SU-DHL-6 (cell line): ENCODE measurements at regions not wholly inside any gene's neighbourhood (a gene's known extent, or its start where the extent isn't known, plus 50 kb on each side); places are given as distances from the start of the nearest gene placed in this dataset.

Experiments
- EZH2phosphoT487 ChIP-seq: fragments of 200-600 bp; sonication (generic), shearing (Covaris generic); conservative IDR thresholded peaks from 2 replicates; pipeline ENCODE4 v1.6.1; 2018; ENCODE audit warnings: mild to moderate bottlenecking, antibody characterized with exemption, low read length, moderate library complexity, mixed read lengths
- TF ChIP-seq, protein P1 (sequence below): fragments of 200-600 bp; sonication (generic); IDR thresholded peaks from one replicate; pipeline ENCODE4 v1.5.1; 2017; ENCODE audit warnings: antibody characterized with exemption, mild to moderate bottlenecking, low read length, moderate library complexity; ENCODE audit not compliant: insufficient read depth, poor library complexity, severe bottlenecking

DNA sequence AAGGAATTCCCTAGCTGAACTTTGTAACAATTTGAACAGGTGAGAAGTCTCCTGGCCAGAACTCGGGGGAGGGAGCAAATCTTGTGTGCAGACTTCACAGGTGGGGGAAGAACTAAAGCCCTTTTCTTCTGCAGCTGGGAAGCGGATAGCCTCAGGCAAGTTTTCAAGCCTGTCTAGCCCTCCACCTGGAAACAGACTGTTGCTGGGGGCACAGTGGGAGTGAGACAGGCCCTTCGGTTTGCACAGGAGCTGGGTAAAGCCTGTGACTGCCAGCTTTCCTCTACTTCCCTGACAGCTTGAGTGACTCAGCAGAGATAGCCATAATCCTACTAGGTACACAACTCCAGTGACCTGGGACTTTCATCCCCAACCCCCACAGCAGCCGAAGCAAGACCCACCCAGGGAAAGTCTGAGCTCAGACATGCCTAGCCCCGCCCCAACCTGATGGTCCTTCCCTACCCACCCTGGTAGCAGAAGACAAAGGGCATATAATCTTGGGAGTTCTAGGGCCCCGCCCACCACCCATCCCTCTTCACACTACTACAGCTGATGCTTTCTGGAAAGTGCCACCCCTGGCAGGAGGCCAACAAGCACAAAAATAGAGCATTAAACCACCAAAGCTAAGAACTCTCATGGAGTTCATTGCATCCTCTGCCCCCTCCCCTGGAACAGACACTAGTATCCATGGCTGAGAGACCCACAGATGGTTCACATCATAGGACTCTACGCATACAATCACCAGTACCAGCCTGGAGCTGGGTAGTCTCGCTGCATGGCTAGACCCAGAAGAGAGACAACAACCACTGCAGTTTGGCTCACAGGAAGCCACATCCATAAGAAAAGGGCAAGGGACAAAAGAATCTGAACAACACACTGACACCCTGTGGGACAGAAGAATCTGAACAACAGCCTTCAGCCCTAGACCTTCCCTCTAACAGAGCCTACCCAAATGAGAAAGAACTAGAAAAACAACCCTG, 479.0 kb downstream of the RAP2B start:
- no peak for TF ChIP-seq EZH2phosphoT487
- TF ChIP-seq, protein P1, sequence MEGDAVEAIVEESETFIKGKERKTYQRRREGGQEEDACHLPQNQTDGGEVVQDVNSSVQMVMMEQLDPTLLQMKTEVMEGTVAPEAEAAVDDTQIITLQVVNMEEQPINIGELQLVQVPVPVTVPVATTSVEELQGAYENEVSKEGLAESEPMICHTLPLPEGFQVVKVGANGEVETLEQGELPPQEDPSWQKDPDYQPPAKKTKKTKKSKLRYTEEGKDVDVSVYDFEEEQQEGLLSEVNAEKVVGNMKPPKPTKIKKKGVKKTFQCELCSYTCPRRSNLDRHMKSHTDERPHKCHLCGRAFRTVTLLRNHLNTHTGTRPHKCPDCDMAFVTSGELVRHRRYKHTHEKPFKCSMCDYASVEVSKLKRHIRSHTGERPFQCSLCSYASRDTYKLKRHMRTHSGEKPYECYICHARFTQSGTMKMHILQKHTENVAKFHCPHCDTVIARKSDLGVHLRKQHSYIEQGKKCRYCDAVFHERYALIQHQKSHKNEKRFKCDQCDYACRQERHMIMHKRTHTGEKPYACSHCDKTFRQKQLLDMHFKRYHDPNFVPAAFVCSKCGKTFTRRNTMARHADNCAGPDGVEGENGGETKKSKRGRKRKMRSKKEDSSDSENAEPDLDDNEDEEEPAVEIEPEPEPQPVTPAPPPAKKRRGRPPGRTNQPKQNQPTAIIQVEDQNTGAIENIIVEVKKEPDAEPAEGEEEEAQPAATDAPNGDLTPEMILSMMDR: no peak
